Neural cell (in vitro differentiated cells): ENCODE measurements at regions not wholly inside any gene's neighbourhood (a gene's known extent, or its start where the extent isn't known, plus 50 kb on each side); places are given as distances from the start of the nearest gene placed in this dataset.

Source experiments
- EZH2 ChIP-seq: fragments of 200-600, 300-800 bp; shearing (Covaris generic), sonication (generic); IDR thresholded peaks from 2 replicates; pipeline ENCODE4 v1.6.1; 2014; ENCODE audit warnings: antibody characterized with exemption, low read length, borderline replicate concordance, mild to moderate bottlenecking; ENCODE audit not compliant: insufficient read depth, poor library complexity, severe bottlenecking
- POLR2AphosphoS5 ChIP-seq: IDR thresholded peaks from 2 replicates; pipeline ENCODE4 v1.6.1; 2012
- TF ChIP-seq, protein P1 (sequence below): fragments of 450-650 bp; IDR thresholded peaks from 2 replicates; pipeline ENCODE4 v1.5.1; 2014; ENCODE audit warnings: antibody characterized with exemption, mild to moderate bottlenecking, moderate library complexity; ENCODE audit not compliant: poor library complexity, severe bottlenecking

DNA sequence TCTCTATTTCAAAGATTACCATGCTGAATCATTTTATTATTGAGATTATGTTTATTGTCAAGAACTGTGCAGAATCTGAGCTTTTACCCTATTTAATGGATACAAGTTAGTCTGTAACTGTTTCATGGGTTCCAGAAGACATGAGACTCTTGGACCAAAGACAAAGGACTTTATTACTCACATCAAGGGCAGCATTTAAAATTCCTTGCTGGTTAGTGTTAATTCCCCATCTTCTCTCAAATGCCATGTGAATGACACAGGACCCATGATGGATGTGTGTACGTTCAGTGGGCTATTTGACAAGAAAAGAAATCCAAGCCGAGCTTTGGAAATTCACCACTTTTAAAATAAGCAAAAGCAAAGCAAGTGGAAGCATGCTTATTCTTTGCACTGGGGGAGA lies 139.9 kb downstream of the PCDH20 start:
- TF ChIP-seq, protein P1, sequence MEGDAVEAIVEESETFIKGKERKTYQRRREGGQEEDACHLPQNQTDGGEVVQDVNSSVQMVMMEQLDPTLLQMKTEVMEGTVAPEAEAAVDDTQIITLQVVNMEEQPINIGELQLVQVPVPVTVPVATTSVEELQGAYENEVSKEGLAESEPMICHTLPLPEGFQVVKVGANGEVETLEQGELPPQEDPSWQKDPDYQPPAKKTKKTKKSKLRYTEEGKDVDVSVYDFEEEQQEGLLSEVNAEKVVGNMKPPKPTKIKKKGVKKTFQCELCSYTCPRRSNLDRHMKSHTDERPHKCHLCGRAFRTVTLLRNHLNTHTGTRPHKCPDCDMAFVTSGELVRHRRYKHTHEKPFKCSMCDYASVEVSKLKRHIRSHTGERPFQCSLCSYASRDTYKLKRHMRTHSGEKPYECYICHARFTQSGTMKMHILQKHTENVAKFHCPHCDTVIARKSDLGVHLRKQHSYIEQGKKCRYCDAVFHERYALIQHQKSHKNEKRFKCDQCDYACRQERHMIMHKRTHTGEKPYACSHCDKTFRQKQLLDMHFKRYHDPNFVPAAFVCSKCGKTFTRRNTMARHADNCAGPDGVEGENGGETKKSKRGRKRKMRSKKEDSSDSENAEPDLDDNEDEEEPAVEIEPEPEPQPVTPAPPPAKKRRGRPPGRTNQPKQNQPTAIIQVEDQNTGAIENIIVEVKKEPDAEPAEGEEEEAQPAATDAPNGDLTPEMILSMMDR, result no peak
- TF ChIP-seq EZH2, result no peak
- TF ChIP-seq POLR2AphosphoS5, result no peak
